Adipocyte (in vitro differentiated cells): ENCODE measurements at regions not wholly inside any gene's neighbourhood (a gene's known extent, or its start where the extent isn't known, plus 50 kb on each side); places are given as distances from the start of the nearest gene placed in this dataset.

Source experiments
- DNase-seq: peaks from one replicate; pipeline ENCODE4 v3.0.0-alpha.2; 2015; ENCODE audit warnings: low read depth
- H3K27me3 ChIP-seq: replicated peaks from 2 replicates; pipeline ENCODE4 v1.7.0; 2013; ENCODE audit warnings: mild to moderate bottlenecking, low read length, moderate library complexity; ENCODE audit not compliant: control insufficient read depth, insufficient read depth
- H3K36me3 ChIP-seq: 2 replicates; pipeline ENCODE4 v1.7.0; 2013; ENCODE audit warnings: low read length, mild to moderate bottlenecking, moderate library complexity; ENCODE audit not compliant: control insufficient read depth, insufficient read depth, severe bottlenecking
- H3K4me1 ChIP-seq: 2 replicates; pipeline ENCODE4 v1.7.0; 2013; ENCODE audit warnings: mild to moderate bottlenecking, low read length, moderate library complexity; ENCODE audit not compliant: control insufficient read depth, insufficient read depth
- H3K4me3 ChIP-seq: 2 replicates; pipeline ENCODE4 v1.7.0; 2013; ENCODE audit warnings: mild to moderate bottlenecking, low read length, moderate library complexity
- H3K9ac ChIP-seq: 2 replicates; pipeline ENCODE4 v1.7.0; 2013; ENCODE audit warnings: mild to moderate bottlenecking, low read length, moderate library complexity
- H3K9me3 ChIP-seq: 2 replicates; pipeline ENCODE4 v1.7.0; 2013; ENCODE audit warnings: mild to moderate bottlenecking, low read length, moderate library complexity; ENCODE audit not compliant: control insufficient read depth

DNA sequence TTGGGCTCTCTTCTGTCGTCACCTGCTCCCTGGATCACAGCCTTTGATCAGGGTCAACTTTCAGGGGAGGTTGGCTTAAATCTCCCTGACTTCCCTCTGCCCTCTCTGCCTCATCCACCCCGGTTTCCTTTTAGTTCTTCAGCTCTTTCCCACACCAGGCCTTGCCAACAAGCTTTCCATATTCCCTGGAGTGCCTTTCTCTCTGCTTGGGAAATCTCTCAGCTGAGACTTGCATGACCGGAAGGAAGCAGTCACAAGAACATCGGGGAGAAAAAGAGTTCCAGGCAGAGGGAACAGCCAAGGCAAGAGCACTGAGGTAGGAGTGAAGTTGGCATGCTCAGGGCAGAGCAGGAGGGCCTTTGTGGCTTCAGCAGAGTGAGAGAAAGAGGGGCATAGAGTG, 88.4 kb upstream of the HSPA9 start:
- no peak overlapping the region for H3K9ac ChIP-seq
- no peaks in the 10 kb centered on the region for H3K9me3 ChIP-seq
- DNase-seq = no peak
- peaks cover 28% of the 10 kb centered on the region for H3K4me1 ChIP-seq
- H3K4me3 ChIP-seq = no peak overlapping the region
- H3K27me3 ChIP-seq = peaks cover 12% of the 10 kb centered on the region
- H3K36me3 ChIP-seq = no peaks in the 10 kb centered on the region

- H3K4me1 ChIP-seq = peaks cover 28% of the 10 kb centered on the region
- H3K4me3 ChIP-seq = no peak overlapping the region
- no peaks in the 10 kb centered on the region for H3K36me3 ChIP-seq
- H3K9me3 ChIP-seq = no peaks in the 10 kb centered on the region
- DNase-seq = no peak
- H3K9ac ChIP-seq = no peak overlapping the region
- peaks cover 12% of the 10 kb centered on the region for H3K27me3 ChIP-seq
Measured at GRCh38 chr5:138663009-138663408, 87.8 kb upstream of the HSPA9 start.

DNA sequence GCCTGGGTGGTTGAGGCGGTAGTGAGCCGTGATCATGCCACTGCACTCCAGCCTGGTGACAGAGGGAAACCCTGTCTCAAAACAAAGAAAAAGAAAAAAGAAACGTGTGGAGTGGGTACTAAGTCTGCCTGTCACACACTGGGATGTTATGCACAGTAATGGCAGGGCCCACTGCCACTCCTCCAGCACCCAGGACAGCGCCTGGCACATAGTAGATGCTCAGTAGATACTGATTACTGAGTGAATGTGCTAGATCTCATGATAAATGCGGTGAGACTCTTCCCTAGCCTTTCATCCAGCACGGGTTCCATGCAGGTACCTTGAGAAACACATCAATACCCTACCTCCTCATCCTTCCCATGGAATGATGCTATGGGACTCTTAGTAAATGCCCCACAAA, 87.4 kb upstream of the HSPA9 start:
- H3K36me3 ChIP-seq = no peaks in the 10 kb centered on the region
- no peaks in the 10 kb centered on the region for H3K9me3 ChIP-seq
- H3K4me3 ChIP-seq = no peak overlapping the region
- H3K9ac ChIP-seq = no peak overlapping the region
- no peak for DNase-seq
- peaks cover 28% of the 10 kb centered on the region for H3K4me1 ChIP-seq
- H3K27me3 ChIP-seq = peaks cover 12% of the 10 kb centered on the region

GRCh38 chr5:138661991-138662434, 86.8 kb upstream of the HSPA9 start:
- DNase-seq = peak; percentile 18
- peaks cover 30% of the 10 kb centered on the region for H3K4me1 ChIP-seq
- no peaks in the 10 kb centered on the region for H3K9me3 ChIP-seq
- peaks cover 12% of the 10 kb centered on the region for H3K27me3 ChIP-seq
- no peaks in the 10 kb centered on the region for H3K36me3 ChIP-seq
- no peak overlapping the region for H3K4me3 ChIP-seq
- no peak overlapping the region for H3K9ac ChIP-seq

- Histone ChIP-seq H3K9ac (no peak overlapping the region), H3K4me3 (no peak overlapping the region), H3K4me1 (peaks cover 31% of the 10 kb centered on the region), H3K9me3 (no peaks in the 10 kb centered on the region), H3K36me3 (no peaks in the 10 kb centered on the region), H3K27me3 (peaks cover 12% of the 10 kb centered on the region)
- DNase-seq = no peak
Measured at GRCh38 chr5:138661291-138661960, 86.2 kb upstream of the HSPA9 start.

GRCh38 chr5:138660051-138660572, 84.9 kb upstream of the HSPA9 start:
- Histone ChIP-seq H3K9ac (no peak overlapping the region), H3K36me3 (no peaks in the 10 kb centered on the region), H3K9me3 (no peaks in the 10 kb centered on the region), H3K27me3 (peaks cover 12% of the 10 kb centered on the region), H3K4me3 (no peak overlapping the region), H3K4me1 (peaks cover 28% of the 10 kb centered on the region)
- DNase-seq = no peak

GRCh38 chr5:138659561-138659960, 84.4 kb upstream of the HSPA9 start:
- Histone ChIP-seq H3K4me1 (peaks cover 23% of the 10 kb centered on the region), H3K27me3 (peaks cover 12% of the 10 kb centered on the region), H3K9ac (no peak overlapping the region)

GRCh38 chr5:138659121-138659520, 83.9 kb upstream of the HSPA9 start:
- H3K36me3 ChIP-seq = no peaks in the 10 kb centered on the region
- H3K9me3 ChIP-seq = no peaks in the 10 kb centered on the region
- H3K27me3 ChIP-seq = peaks cover 12% of the 10 kb centered on the region
- H3K9ac ChIP-seq = no peak overlapping the region
- DNase-seq = no peak
- no peak overlapping the region for H3K4me3 ChIP-seq
- H3K4me1 ChIP-seq = peaks cover 19% of the 10 kb centered on the region

More at GRCh38 chr5:138659561-138659960, 84.4 kb upstream of the HSPA9 start:
- no peak overlapping the region for H3K4me3 ChIP-seq
- DNase-seq = no peak
- H3K9me3 ChIP-seq = no peaks in the 10 kb centered on the region
- H3K36me3 ChIP-seq = no peaks in the 10 kb centered on the region

DNA sequence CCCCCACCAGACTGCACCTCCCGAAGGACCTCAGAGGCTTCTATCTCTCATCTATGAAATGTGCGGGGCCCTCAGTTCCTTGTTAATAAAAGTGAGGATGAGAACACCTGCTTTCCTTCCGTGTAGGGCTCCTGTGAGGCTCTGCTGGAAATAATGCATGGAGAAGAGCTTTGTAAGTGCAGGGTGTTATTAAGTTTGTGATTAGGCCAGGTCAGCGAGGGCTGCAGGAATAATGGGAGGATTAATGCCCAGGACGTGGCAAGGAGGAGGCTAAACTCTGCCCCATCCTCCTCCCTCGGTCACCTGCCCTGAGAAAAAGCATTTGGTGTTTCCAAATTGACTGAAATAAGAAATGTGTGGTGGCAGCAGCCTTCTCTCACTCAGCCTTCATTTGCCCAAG, 83.5 kb upstream of the HSPA9 start:
- H3K27me3 ChIP-seq = peaks cover 12% of the 10 kb centered on the region
- no peak overlapping the region for H3K9ac ChIP-seq
- H3K4me3 ChIP-seq = no peak overlapping the region
- no peaks in the 10 kb centered on the region for H3K36me3 ChIP-seq
- DNase-seq = no peak
- H3K4me1 ChIP-seq = peaks cover 18% of the 10 kb centered on the region
- H3K9me3 ChIP-seq = no peaks in the 10 kb centered on the region

DNA sequence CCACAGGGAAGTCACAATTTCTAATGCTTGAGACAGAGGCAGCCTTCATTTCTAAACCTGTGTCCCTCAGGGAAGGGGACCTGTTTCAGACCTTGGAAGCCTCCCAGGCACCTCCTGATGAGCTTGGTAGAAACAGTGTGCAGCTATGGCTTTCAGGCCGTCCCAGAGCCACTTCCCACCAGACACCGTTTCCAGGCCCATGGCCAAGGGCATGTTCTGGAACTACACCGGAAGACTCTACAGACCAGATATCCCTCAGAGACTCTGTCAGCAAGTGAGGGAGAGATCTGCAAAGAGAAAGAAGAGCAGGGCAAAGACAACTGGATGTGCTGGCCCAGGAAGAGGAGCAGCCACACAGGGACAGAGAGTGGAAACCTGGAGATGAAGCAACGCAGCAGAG, 82.2 kb upstream of the HSPA9 start:
- DNase-seq = no peak
- H3K36me3 ChIP-seq = no peaks in the 10 kb centered on the region
- H3K9me3 ChIP-seq = no peaks in the 10 kb centered on the region
- no peak overlapping the region for H3K4me3 ChIP-seq
- H3K4me1 ChIP-seq = peaks cover 10% of the 10 kb centered on the region
- no peak overlapping the region for H3K9ac ChIP-seq
- H3K27me3 ChIP-seq = peaks cover 16% of the 10 kb centered on the region

DNA sequence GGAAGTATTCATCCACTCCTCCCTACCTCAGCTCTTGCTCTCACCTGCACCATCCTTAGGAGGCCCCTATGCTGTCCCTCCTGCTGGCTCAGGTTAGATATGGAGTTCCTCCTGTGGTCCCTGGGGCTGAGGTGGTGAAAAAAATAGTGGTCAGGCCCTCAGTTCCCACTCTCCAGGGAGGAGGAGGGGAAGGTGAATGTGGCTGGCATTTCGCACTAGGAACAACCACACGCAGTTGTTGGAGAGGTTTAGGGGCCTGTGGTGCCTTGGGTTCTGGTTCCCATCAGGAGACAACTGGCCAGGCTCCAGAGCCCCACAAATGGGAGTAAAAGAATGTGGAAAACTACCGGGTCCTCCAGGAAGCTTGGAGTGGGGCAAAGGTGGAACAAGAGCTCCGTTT, 81.7 kb upstream of the HSPA9 start:
- Histone ChIP-seq H3K4me3 (no peak overlapping the region), H3K4me1 (peaks cover 6% of the 10 kb centered on the region), H3K9ac (no peak overlapping the region), H3K36me3 (no peaks in the 10 kb centered on the region), H3K27me3 (peaks cover 19% of the 10 kb centered on the region), H3K9me3 (no peaks in the 10 kb centered on the region)
- DNase-seq = no peak
